Activated T-cell treated with anti-CD3 and anti-CD28 coated beads, Interleukin-2, amount 50 U/mL, for 24 hours (primary cell): ENCODE measurements at regions not wholly inside any gene's neighbourhood (a gene's known extent, or its start where the extent isn't known, plus 50 kb on each side); places are given as distances from the start of the nearest gene placed in this dataset.

Source experiments
- DNase-seq: peaks from one replicate; pipeline ENCODE4 v3.0.0-alpha.2; 2020
- H3K27ac Mint-ChIP-seq: 2 replicates; pipeline ENCODE4 v1.8.0; 2020; ENCODE audit warnings: mild to moderate bottlenecking, mixed read lengths
- H3K27me3 Mint-ChIP-seq: 2 replicates; pipeline ENCODE4 v1.8.0; 2020; ENCODE audit warnings: mixed read lengths
- H3K36me3 Mint-ChIP-seq: 2 replicates; pipeline ENCODE4 v1.8.0; 2020; ENCODE audit warnings: low read depth, mixed read lengths
- H3K4me1 Mint-ChIP-seq: 2 replicates; pipeline ENCODE4 v1.8.0; 2020; ENCODE audit warnings: low read depth, mixed read lengths
- H3K4me3 Mint-ChIP-seq: 2 replicates; pipeline ENCODE4 v1.8.0; 2020; ENCODE audit warnings: mild to moderate bottlenecking, moderate library complexity, mixed read lengths
- H3K9me3 Mint-ChIP-seq: 2 replicates; pipeline ENCODE4 v1.8.0; 2020; ENCODE audit warnings: mixed read lengths

DNA sequence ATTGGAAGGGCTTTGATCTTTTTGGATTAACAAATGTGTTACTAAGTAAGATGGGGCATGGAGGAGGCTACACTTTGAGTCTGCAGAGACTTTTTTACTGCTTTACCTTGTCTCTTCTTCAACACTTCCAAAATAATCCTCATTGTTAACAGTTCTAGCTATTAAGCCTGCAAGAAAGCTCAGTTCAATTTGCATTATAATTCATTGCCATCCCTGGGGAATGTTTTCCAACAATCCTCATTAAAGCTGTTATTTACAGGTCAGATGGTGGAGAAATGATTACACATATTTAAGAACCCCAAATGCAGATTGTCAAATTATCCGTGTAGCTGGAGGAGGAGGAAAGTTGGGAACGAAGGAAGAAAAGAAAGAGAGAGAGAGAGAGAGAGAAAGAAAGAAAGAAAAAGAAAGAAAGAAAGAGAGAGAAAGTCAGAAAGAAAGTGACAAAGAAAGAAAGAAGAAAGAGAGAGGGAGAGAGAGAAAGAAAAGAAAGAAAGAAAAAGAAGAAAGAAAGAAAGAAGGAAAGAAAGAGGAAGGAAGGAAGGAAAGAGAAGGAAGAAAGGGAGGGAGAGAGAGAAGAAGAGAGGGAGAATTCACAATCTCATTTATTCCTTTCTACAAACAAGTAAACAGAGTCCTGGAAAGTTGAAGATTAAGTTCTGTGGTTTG, 443.9 kb downstream of the INSC start:
- no peaks in the 10 kb centered on the region for H3K9me3 Mint-ChIP-seq
- no peaks in the 10 kb centered on the region for H3K36me3 Mint-ChIP-seq
- H3K4me1 Mint-ChIP-seq: no peaks in the 10 kb centered on the region
- H3K27me3 Mint-ChIP-seq: no peaks in the 10 kb centered on the region
- DNase-seq: no peak
- H3K4me3 Mint-ChIP-seq: no peak overlapping the region
- H3K27ac Mint-ChIP-seq: no peak overlapping the region

DNA sequence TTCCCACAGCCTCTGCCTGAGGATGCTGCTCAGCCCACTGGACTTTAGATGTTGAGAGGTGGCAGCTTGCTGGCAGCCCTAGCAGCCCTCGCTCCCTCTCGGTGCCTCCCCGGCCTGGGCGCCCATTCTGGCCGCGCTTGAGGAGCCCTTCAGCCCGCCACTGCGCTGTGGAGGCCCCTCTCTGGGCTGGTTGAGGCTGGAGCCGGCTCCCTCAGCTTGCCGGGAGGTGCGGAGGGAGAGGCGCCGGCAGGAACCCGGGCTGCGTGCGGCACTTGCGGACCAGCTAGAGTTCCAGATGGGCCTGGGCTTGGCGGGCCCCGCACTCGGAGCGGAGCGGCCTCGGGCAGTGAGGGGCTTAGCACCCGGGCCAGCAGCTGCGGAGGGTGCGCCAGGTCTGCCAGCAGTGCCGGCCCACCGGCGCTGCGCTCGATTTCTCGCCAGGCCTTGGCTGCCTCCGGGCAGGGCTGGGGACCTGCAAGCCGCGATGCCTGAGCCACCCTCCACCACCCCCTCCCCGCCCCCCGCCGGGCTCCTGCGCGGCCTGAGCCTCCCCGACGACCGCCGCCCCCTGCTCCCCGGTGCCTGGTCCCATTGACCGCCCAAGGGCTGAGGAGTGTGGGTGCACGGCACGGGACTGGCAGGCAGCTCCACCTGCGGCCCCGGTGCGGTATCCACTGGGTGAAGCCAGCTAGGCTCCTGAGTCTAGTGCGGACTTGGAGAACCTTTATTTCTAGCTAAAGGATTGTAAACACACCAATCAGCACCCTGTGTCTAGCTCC, 446.2 kb downstream of the INSC start:
- Mint-ChIP-seq H3K4me3 (no peak overlapping the region), H3K36me3 (no peaks in the 10 kb centered on the region), H3K27ac (no peak overlapping the region), H3K9me3 (no peaks in the 10 kb centered on the region), H3K4me1 (no peaks in the 10 kb centered on the region), H3K27me3 (no peaks in the 10 kb centered on the region)
- DNase-seq: no peak

DNA sequence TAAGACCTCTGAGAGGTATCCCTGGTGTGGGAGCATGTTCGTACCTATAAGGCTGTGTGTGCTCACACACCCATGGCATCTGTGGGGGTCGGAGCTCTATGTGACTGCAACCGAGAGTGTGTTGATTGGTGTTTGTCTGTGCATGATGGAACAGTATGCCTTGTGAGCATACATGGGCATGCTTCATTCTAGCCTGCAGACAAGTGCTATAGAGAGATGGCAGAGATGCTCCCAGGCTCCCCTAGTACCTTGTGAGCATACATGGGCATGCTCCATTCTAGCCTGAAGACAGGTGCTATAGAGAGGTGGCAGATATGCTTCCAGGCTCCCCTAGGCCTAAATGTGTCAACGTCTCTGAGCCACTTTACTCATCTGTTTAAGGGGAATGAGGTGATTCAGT, 447.5 kb downstream of the INSC start:
- no peaks in the 10 kb centered on the region for H3K27me3 Mint-ChIP-seq
- H3K4me1 Mint-ChIP-seq: no peaks in the 10 kb centered on the region
- no peak overlapping the region for H3K4me3 Mint-ChIP-seq
- no peaks in the 10 kb centered on the region for H3K9me3 Mint-ChIP-seq
- no peaks in the 10 kb centered on the region for H3K36me3 Mint-ChIP-seq
- no peak for DNase-seq
- no peak overlapping the region for H3K27ac Mint-ChIP-seq

DNA sequence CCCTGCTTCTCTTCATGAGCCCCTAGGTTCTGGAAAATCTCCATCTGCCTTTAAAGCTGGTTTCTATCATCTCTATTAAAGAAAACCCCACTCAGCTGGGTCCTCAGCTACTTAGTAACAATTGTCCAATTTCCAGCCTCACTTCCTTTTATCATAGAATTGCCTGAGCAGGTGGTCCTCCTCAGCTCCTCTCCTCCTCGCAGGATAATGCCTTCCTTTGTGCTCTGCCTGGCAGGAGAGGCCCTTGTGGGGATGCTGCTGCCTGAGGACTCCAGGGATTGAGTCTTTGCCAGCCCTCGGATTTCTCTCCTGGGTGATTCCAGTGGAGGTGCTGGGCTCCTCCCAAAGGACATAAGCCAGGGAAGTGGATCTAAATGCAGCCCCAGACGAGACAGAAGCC, 448.3 kb downstream of the INSC start:
- no peak overlapping the region for H3K27ac Mint-ChIP-seq
- H3K4me1 Mint-ChIP-seq: no peaks in the 10 kb centered on the region
- DNase-seq: no peak
- no peaks in the 10 kb centered on the region for H3K9me3 Mint-ChIP-seq
- H3K4me3 Mint-ChIP-seq: no peak overlapping the region
- H3K27me3 Mint-ChIP-seq: no peaks in the 10 kb centered on the region
- H3K36me3 Mint-ChIP-seq: no peaks in the 10 kb centered on the region

DNA sequence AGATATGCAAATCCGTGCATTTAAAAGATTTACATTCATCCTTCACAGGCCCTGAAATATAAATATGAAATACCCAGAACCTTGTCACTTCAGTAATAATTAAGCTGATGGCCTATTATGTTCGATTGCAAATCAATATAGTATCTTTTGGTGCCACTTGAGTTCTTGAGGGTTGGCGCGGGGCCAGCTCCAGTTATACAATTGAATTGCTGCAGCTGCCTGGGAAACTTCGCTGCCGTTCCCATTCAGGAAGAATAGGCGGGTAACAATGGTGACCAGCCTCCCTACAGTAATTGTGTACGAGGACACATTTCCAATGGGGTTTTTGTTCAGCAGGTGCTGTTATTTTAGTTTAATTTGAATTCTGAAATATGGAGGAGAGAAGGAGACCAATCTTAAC, 451.2 kb downstream of the INSC start:
- H3K27me3 Mint-ChIP-seq: no peaks in the 10 kb centered on the region
- no peaks in the 10 kb centered on the region for H3K9me3 Mint-ChIP-seq
- DNase-seq: no peak
- no peaks in the 10 kb centered on the region for H3K36me3 Mint-ChIP-seq
- no peak overlapping the region for H3K4me3 Mint-ChIP-seq
- no peaks in the 10 kb centered on the region for H3K4me1 Mint-ChIP-seq
- no peak overlapping the region for H3K27ac Mint-ChIP-seq

DNA sequence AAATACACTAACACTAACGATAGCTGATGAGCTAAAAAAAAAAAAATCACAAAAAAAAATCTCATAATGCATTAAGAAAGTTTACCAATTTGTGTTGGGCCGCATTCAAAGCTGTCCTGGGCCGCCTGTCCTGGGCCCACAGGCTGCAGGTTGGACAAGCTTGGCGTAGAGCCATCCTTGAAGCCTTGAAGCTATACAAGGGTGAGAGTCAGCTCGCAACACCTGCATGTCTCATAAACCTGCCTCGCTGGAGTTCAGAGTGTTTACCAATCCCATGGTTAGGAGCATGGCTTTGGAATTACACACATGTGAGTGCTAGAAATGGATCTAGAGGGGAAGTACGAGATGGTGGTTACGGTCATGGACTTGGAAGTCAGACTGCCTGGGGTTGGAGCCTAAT, 453.7 kb downstream of the INSC start:
- Mint-ChIP-seq H3K4me3 (no peak overlapping the region), H3K9me3 (no peaks in the 10 kb centered on the region), H3K36me3 (no peaks in the 10 kb centered on the region), H3K4me1 (no peaks in the 10 kb centered on the region), H3K27me3 (no peaks in the 10 kb centered on the region), H3K27ac (no peak overlapping the region)
- no peak for DNase-seq

DNA sequence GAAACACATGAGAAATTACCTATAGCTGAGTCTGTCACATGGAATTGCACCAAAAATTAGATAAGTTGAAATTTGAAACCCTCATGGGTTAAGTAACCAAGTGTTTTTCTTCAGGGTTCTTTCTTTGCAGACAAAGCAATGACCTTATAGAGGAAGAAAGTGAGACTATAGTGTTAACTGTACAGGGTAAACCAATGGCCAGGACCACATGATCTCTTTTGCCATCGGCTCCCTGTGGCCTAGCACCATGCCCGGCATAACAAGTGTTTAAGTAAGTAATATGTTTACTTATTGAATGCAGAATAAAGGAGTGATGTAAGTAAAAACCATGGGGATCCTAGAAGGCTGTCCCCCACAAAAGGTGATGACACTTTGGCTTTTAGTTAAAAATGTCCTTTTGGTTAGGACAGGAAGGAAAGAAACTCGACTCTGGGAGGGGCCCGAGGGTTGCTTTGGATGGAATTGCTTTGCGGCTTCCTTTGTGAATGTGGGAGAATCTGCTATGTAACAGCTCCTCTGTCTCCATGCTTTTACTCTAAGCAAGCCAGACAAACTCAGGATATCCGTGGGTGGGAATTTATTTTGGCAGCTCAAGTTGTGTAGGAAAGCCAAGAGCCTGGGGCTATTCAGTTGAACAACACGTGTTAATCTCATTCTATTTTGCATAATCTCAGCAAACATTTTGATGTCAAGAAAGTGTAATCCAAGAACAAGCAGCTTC, 454.7 kb downstream of the INSC start:
- Mint-ChIP-seq H3K27ac (no peak overlapping the region), H3K4me1 (no peaks in the 10 kb centered on the region), H3K4me3 (no peak overlapping the region), H3K9me3 (no peaks in the 10 kb centered on the region), H3K27me3 (no peaks in the 10 kb centered on the region), H3K36me3 (no peaks in the 10 kb centered on the region)
- DNase-seq: no peak

DNA sequence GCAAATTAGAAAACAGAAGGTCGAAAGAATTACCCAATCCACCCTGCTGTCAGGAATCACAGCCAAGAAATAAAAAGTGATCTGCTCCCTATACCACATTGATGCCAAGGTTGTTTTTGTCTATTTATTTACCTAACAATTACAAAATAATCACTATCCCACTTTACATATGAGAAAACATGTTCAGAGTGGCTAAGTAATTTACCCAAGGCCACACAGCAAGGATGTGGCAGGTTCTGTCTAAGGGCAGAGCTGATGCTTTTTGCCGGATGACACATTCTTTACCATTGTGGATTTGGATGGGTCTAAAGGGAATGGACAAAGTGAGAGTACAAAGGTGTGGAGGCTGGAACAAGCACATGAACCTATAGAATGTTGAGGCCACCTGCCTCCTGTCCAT, 460.7 kb downstream of the INSC start:
- H3K4me3 Mint-ChIP-seq: no peak overlapping the region
- H3K4me1 Mint-ChIP-seq: no peaks in the 10 kb centered on the region
- no peak for DNase-seq
- no peaks in the 10 kb centered on the region for H3K27me3 Mint-ChIP-seq
- no peak overlapping the region for H3K27ac Mint-ChIP-seq
- H3K9me3 Mint-ChIP-seq: no peaks in the 10 kb centered on the region
- no peaks in the 10 kb centered on the region for H3K36me3 Mint-ChIP-seq

DNA sequence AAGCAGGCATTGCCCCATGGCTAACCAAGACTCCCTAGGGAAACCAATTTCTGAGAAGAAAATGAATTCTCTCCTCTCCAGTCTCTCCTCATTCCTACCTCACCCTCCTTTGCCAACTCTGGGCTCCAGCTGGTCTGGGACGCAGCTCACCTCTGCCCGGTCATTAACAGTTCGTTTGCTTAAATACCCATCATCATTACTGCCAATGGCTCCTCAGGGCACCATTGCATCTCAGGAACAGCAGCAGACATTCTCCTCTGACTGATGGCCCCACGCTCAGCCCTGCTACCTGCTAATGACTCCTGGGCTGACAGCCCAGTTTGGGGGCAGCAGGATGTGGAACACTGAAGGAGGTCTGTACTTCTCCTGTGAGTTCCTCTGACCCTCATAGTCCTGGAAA, 462.0 kb downstream of the INSC start:
- H3K27me3 Mint-ChIP-seq: no peaks in the 10 kb centered on the region
- H3K9me3 Mint-ChIP-seq: no peaks in the 10 kb centered on the region
- H3K4me1 Mint-ChIP-seq: no peaks in the 10 kb centered on the region
- no peaks in the 10 kb centered on the region for H3K36me3 Mint-ChIP-seq
- DNase-seq: no peak
- H3K4me3 Mint-ChIP-seq: no peak overlapping the region
- H3K27ac Mint-ChIP-seq: no peak overlapping the region

DNA sequence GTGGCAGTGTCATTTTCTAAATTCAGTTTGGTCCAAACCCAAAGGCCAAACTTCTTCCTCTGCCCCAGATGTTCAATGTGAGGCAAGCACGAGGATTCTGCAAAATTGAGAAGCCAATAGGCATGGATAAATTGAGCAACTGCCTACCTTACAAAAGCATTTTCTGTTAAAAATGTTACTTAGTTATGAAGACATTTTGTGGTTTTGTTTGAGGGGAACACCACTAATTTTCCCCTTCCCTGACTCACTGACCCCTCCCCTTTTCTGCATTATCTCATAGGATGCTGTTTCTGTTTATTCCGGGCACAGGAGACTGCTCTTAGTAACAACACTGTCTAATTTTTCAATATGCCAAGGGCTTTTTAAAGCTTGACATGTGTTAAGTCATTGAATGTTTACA, 462.8 kb downstream of the INSC start:
- H3K27me3 Mint-ChIP-seq: no peaks in the 10 kb centered on the region
- no peaks in the 10 kb centered on the region for H3K36me3 Mint-ChIP-seq
- H3K27ac Mint-ChIP-seq: no peak overlapping the region
- H3K9me3 Mint-ChIP-seq: no peaks in the 10 kb centered on the region
- H3K4me1 Mint-ChIP-seq: no peaks in the 10 kb centered on the region
- H3K4me3 Mint-ChIP-seq: no peak overlapping the region
- no peak for DNase-seq

DNA sequence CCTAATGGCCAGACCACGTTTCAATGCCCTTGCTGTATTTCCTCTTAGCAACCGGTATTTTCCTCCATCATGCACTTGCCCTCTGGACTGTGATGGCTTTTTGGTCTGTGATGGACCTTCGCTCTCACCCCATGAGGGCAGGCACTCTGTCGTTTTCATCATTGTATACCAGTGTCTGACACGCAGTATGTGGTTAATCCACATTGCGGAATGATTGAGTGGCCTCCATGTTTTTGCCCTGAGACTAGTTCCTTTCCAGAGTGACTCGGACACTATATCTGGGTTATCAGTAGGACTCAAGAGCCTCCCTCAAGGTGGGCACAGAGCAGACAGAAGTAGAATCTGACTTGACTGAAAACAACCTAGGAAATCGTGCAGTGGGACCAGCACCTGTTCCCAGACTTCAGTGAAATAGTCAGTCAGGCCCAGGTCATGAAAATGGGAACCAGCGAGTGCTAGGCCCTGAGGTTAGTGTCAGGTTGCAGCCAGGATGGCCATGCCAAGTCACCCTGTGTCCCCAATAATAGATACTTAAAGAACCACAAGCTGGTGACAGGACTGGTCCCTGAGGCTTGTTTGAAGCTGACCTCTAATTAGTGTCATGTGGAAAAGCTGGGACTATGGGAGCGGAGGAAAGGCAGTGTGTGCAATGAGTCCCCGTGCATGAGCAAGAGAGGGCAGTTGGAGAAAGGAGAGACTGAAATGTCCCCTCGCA, 464.7 kb downstream of the INSC start:
- Mint-ChIP-seq H3K4me1 (no peaks in the 10 kb centered on the region), H3K4me3 (no peak overlapping the region), H3K9me3 (no peaks in the 10 kb centered on the region), H3K36me3 (no peaks in the 10 kb centered on the region), H3K27ac (no peak overlapping the region), H3K27me3 (no peaks in the 10 kb centered on the region)
- DNase-seq: no peak

DNA sequence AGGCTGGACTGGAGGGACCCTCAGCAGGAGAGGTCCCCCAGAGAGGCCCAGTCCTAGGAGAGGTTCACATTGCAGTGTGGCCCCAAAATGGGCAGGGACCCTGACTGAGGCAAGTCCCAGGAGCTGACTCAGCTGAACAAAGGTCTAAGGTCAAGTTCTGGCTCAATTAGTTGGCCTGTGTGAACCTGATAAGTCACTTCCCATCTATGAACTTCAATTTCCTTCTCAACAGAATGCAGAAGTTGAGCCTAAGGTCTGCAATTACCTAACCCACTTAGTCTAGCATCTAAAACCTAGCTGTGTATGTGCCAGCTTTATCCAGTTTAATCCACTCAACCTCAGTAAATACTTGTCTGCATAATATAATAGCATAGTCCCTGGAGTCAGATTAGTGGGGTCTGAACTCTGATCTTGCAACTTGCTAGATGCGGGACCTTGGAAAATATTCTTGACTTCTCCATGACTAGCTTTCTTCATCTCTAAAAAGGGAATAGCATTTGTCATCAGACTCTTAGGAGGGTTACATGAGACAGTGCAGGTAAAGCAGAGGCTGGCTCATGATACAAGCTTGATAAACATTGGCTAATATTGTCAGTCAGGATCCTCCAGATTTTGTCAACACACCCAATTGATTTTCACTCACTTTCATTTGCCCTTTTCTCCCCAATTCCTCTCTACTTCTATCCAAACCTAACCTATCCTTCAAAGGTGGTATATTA, 465.5 kb downstream of the INSC start:
- no peaks in the 10 kb centered on the region for H3K9me3 Mint-ChIP-seq
- H3K27ac Mint-ChIP-seq: no peak overlapping the region
- H3K4me1 Mint-ChIP-seq: no peaks in the 10 kb centered on the region
- H3K36me3 Mint-ChIP-seq: no peaks in the 10 kb centered on the region
- H3K27me3 Mint-ChIP-seq: no peaks in the 10 kb centered on the region
- no peak overlapping the region for H3K4me3 Mint-ChIP-seq
- DNase-seq: no peak

DNA sequence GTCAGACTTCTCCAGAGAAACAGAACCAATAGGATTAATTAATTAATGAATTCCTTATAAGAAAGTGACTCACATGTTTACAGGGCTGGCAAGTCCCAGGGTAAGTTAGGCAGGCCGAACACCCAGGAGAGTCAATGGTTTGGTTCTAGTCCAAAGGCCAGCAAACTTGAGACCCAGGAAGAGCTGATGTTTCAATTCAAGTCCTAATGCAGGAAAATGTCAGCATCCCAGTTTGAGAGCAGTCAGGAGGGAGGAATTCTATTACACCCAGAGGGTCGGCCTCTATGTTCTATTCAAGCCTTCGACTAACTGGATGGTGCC, 466.0 kb downstream of the INSC start:
- Mint-ChIP-seq H3K4me1 (no peaks in the 10 kb centered on the region), H3K27me3 (no peaks in the 10 kb centered on the region), H3K9me3 (no peaks in the 10 kb centered on the region), H3K36me3 (no peaks in the 10 kb centered on the region), H3K27ac (no peak overlapping the region), H3K4me3 (no peak overlapping the region)
- DNase-seq: no peak

DNA sequence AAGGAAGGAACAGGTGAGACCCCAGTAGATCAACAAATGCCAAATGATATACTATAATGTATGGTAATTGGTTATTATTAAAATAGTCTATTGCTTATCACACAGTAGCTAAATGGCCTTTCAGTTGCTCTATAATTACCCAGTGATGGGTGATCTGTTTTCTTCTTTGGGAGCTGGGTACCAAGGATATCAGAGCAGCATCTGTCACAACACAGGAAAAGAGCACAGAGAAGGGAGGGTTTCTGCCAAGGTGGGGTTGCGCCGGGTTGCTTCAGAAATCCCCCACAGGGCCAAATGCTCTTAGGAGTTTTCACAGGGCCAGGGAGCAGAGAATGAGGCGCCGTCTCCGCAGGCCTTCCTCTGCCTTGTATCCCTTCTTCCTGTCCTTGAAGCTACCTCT, 469.4 kb downstream of the INSC start:
- no peak overlapping the region for H3K27ac Mint-ChIP-seq

More for the DNA sequence above, 469.4 kb downstream of the INSC start:
- H3K36me3 Mint-ChIP-seq: no peaks in the 10 kb centered on the region
- H3K9me3 Mint-ChIP-seq: no peaks in the 10 kb centered on the region
- no peak overlapping the region for H3K4me3 Mint-ChIP-seq
- H3K4me1 Mint-ChIP-seq: no peaks in the 10 kb centered on the region
- DNase-seq: no peak
- H3K27me3 Mint-ChIP-seq: no peaks in the 10 kb centered on the region
